HG03442 (cell line): ENCODE measurements at regions not wholly inside any gene's neighbourhood (a gene's known extent, or its start where the extent isn't known, plus 50 kb on each side); places are given as distances from the start of the nearest gene placed in this dataset.
"Not testable (repeated sequence)": the region's sequence is repeated elsewhere in the genome, so short reads cannot be mapped to it uniquely, and the experiment has no call there.

Source experiments
- ATAC-seq: cut with Tn5 transposase; IDR thresholded peaks from one replicate; pipeline ENCODE4 v1.9.1; 2021; ENCODE audit warnings: mild to moderate bottlenecking, moderate library complexity; ENCODE audit not compliant: unreplicated experiment

DNA sequence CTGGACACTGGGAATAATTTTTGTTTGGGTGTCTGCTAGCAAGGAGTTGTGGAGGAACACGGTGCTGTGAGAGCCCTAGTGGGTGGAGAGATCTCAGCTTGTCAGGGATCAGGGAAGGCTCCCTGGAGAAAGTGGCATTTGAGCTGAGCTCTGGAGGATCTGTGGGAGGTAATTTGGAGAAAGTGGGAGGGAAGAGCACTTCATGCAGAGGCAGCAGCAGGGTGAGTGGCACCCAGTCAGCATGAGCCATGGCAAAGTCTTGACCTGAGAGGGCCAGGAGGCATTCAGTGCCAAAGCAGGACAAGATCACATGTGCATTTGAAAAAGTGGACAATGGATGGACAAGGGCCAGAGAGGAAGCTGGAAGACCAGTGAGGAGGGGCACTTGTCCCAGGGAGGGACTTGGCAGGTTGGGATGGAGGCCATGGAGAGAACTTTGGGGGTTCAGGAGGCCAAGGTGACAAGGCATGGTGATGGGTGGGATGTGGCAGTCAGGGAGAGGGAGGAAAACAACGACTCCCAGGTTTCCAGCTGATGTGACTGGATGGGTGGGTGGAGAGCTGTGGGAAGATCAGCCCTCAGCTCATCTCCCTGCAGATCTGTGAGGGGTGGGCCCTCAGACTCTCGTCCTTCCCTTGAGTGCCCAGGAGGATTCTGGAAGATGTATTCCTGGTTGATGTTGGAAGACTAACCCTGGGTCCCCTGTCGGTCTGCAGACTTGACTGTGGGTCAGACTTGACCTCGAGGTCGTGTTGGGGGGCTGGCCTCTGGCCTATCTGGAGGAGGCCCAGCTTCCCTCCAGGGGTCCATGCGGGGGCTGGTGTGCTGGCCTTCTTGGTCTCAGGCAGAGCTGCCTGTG, 68.9 kb upstream of the PITX1 start:
- ATAC-seq = no peak

DNA sequence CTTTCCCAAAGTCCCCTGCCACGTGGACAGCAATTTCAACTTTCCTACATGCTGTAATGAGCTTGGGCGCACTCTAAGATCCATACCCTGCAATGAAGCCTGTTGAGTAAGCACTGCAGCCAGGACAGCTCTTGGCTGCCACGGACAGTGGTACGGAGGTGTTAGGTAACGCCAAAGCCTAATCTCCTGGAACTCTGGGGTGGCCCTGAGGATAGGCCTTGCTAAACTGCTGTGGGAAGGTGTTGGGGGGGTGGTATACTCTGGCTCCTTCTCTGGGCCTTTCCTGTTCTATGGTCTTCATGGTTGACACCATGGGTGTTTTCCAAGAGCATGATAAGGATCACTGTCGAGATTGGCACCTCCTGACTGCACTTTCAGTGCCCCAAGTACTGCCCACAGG, 66.4 kb upstream of the PITX1 start:
- ATAC-seq = no peak

DNA sequence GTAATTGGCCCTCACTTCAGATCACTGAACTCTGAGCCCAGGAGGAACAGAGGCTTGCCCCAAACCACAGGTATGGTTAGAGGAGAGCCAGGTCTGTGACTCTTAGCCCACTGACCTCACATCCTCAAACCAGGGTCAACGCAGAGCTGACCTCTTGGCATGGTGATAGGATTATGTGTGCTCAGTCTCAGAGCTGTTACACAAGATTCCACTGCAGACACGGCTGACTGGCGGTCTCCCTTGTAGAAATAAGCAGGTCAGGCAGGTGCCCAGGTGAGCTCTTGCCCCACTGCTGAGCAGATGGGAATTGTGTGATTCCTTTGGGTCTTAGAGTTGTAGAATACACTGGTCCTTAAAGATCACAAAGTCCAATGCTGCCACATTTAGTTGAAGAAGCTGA, 66.0 kb upstream of the PITX1 start:
- ATAC-seq = no peak

GRCh38 chr5:135097390-135097789, 63.4 kb upstream of the PITX1 start:
- no peak for ATAC-seq

DNA sequence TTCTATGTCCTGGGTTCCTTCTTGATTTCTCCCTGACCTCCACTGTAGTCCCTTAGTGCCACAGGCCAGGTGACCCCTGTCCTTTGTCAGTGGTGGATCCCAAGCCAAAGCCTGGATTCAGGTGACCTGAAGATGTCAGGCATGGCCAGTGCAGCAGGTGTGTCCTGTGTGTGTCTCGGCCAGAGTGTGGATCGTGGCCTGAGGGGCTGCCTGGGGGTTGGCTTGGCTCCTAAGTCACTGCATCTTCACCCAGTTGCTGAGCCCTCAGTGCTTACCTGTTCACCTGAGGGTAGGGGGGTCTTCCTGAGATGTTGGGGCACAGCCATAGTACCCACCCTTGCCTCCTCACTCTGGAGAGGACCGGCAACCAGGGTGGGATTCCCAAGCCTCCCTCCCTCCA, 61.8 kb upstream of the PITX1 start:
- ATAC-seq = no peak

GRCh38 chr5:135095052-135095715, 61.2 kb upstream of the PITX1 start:
- no peak for ATAC-seq

DNA sequence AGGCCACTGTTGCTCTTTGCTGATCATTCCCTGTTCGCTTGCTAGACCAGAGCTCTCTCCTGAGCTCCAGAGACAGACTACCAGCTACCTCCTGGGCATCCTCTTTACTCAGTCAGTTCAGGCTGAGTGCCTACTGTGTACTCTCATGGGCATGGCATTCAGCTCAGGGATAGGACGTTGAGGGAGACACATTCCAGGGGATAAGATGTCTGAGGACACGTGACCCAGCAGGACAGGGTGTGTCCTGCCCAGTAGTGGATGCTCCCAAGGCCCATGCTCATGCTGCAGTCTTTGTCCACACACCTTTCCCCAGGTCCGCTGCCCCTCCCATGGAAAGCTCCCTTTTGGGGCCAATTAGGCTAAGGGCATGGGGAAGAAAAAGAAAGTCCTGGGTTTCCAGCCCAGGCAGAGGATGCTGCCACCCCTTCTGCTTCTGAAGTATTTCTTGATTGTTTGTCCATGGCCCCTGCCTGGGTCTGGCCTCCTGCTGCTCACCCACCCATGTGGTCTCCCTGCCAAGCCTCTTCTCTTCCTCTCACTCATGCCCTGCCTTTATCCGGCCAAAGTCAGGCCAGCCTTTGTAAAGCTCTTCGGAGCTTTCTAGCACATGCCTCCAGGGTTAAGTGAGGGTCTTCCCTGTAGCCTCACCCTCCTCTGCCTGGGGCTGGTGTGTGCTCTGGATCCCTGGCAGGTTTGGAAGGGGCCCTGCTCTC, 60.5 kb upstream of the PITX1 start:
- ATAC-seq = no peak

DNA sequence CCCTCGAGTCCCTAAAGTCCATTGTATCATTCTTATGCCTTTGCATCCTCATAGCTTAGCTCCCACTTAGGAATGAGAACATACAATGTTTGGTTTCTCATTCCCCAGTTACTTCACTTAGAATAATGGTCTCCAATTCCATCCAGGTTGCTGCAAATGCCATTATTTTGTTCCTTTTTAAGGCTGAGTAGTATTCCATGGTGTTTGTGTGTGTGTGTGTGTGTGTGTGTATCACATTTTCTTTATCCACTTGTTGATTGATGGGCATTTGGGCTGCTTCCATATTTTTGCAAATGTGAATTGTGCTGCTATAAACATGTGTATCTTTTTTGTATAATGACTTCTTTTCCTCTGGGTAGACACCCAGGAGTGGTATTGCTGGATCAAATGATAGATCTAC, 59.5 kb upstream of the PITX1 start:
- not testable (repeated sequence) for ATAC-seq

GRCh38 chr5:135092476-135092875, 58.4 kb upstream of the PITX1 start:
- ATAC-seq = no peak

DNA sequence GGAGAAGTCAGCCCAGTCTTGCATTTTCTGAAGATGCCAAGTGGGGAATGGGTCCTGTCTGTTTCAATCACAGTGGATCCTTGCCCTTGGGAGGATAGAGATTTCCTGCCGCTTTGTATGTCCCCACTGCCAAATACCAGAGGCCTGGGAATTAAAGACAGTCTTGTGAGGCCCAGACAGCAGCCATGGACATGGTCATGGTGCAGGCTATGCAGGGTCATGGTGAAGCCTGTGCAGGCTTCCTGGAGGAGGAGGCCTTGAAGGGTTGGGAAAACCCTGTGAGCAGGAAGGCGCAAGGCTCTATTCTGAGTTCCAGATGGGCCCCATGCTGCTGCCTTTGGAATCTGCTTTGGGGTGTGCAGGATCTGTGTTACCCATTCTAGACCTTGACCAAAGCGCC, 57.3 kb upstream of the PITX1 start:
- no peak for ATAC-seq

DNA sequence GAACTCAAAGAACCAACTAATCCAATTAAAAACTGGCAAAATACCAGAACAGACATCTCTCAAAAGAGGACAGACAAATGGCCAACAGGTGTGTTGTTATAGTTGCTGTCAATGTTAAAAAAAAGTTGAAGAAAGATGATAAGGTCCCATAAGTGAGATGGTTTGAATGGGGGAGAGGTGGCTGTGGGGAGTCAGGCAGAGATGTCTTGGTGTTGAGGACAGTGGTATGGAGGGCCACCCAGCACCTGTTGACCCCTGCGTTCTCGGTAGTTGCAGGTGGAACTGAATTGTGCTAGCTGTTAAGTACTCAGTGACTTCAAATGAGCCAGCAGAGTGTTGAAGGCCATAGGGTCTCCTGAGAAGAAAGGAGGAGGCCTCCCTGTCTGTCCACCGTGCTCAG, 55.9 kb upstream of the PITX1 start:
- no peak for ATAC-seq

GRCh38 chr5:135088911-135089310, 54.9 kb upstream of the PITX1 start:
- no peak for ATAC-seq

DNA sequence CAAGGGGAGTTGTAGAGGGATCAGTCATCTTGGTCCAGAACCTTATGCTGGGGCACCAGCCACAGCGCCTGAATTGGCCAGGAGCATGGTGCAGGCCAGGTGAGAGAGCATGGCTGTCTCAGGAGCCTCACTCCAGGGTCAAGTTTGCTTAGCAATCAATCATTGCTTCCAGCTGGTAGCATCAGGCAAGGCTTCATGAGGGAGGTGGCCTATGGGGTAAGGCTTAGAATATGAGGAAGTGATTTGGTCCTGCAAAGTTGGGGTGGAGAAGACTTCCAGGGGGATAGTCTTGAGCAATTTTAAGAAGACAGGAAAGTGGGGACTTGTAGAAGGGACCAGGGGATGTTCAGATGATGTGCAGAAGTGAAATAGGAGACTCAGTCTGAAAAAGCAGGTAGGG, 53.9 kb upstream of the PITX1 start:
- no peak for ATAC-seq

DNA sequence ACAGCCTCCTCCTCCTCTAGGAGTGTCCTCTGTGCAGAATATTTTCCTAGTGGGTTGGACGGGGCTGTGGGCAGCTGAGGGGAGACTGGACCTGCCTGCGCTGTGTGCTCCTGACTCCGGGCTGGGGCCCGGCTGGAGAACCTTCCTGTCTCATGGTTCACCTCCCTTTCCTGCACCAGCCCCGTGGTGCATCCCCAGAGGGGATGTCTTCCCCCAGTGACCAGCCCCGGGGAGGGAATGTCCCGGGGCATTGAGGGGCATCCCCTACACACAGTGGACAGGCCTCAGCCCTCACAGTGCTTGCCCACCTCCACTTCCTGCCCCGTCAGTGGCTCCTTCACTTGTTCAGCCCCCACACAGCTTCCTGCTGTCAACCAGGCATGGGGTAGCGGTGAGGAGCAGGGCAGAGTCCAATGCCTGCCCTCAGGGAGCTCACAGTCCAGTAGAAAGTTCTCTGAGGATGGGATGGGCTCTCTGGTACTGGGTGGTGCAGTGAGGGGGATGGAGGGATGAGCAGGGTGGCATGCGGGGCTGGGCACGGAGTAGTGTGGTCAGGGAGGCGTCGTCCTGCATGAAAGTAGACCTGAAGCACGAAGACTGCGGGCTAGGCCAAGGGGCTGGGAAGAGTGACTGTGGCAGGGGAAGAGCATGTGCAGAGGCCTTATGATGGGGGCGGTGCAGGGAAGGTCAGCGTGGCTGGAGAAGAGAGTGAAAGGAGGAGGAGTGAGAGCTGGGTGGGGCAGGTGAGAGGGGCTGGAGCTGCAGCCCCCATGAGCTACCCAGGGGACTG, 52.1 kb upstream of the PITX1 start:
- no peak for ATAC-seq

DNA sequence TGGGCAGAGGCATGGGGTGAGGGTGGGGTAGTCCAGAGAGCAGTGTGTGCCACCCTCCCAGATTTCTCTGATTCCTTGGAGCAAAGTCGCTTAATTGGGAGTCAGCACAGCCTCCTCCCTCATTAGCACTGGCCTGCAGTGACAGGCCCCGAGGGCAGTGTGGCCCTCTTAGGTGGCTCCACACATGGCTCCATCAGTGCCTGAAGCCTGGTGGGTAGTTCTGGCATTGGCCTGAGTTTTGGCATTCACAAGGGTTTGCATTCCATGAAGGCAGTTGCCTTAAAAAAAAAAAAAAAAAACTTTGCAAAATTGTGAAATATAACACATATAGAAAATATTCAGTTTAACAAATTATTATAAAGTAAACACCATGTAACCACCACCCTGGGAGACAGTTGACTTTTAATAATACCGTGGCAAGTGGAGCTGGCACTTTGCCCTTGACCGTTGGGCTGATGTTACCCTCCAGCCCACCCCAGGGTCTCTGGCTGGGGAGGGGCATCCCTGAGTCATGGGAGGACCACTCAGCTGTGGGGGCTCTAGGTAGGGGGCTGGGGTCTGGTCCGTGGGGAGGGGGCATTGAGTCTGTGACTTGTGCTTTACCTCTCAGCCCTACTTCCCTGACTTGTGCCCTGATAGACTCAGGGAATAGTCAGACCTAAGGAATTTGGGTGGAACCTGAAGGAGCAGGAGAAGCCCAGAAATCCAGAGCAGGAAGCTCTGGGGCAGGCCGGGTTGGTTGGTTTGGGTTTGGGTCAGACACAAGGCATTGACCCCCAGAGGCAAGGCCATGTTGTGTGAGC, 51.3 kb upstream of the PITX1 start:
- no peak for ATAC-seq
